Endothelial cell (in vitro differentiated cells): ENCODE measurements at regions not wholly inside any gene's neighbourhood (a gene's known extent, or its start where the extent isn't known, plus 50 kb on each side); places are given as distances from the start of the nearest gene placed in this dataset.
"Not testable (repeated sequence)": the region's sequence is repeated elsewhere in the genome, so short reads cannot be mapped to it uniquely, and the experiment has no call there.

Experiments used
- DNase-seq: peaks from one replicate; pipeline ENCODE4 v3.0.0; 2021; ENCODE audit warnings: low spot score
- H3K27ac Mint-ChIP-seq: one replicate; pipeline ENCODE4 v1.8.0; 2021; ENCODE audit warnings: mixed read lengths, inconsistent platforms; ENCODE audit not compliant: unreplicated experiment
- H3K27me3 Mint-ChIP-seq: one replicate; pipeline ENCODE4 v1.8.0; 2021; ENCODE audit warnings: mild to moderate bottlenecking, moderate library complexity, mixed read lengths, inconsistent platforms; ENCODE audit not compliant: unreplicated experiment
- H3K36me3 Mint-ChIP-seq: one replicate; pipeline ENCODE4 v1.8.0; 2021; ENCODE audit warnings: mild to moderate bottlenecking, low read depth, mixed read lengths, inconsistent platforms; ENCODE audit not compliant: unreplicated experiment
- H3K4me1 Mint-ChIP-seq: one replicate; pipeline ENCODE4 v1.8.0; 2021; ENCODE audit warnings: mild to moderate bottlenecking, mixed read lengths, inconsistent platforms; ENCODE audit not compliant: unreplicated experiment
- H3K4me3 Mint-ChIP-seq: one replicate; pipeline ENCODE4 v1.8.0; 2021; ENCODE audit warnings: mild to moderate bottlenecking, mixed read lengths, inconsistent platforms; ENCODE audit not compliant: unreplicated experiment
- H3K9me3 Mint-ChIP-seq: one replicate; pipeline ENCODE4 v1.8.0; 2021; ENCODE audit warnings: mixed read lengths, inconsistent platforms; ENCODE audit not compliant: unreplicated experiment
- TF ChIP-seq, protein P1 (sequence below): fragments of 200-600 bp; sonication (generic); IDR thresholded peaks from one replicate; pipeline ENCODE4 v1.5.0; 2021; ENCODE audit warnings: antibody characterized with exemption; ENCODE audit not compliant: unreplicated experiment

DNA sequence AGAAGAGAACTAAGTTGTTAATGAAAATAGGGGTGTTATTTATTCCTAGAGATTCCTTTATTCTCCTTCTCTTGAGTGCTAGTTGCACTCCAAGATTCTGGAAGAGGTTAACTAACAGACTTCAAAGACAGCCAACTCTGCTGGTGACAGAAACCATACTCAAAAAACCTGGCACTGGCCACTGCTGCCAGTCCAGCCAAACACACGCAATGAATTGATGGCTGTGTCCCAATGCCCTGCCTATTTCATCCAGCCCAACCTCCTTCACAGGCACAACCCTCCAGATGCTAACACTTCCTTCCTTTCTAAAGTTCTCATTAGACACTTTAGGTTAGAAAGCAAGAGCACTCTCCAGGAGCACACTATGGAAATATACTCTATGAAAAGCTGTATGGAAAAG is 150.8 kb upstream of the C11orf58 start:
- TF ChIP-seq, protein P1, sequence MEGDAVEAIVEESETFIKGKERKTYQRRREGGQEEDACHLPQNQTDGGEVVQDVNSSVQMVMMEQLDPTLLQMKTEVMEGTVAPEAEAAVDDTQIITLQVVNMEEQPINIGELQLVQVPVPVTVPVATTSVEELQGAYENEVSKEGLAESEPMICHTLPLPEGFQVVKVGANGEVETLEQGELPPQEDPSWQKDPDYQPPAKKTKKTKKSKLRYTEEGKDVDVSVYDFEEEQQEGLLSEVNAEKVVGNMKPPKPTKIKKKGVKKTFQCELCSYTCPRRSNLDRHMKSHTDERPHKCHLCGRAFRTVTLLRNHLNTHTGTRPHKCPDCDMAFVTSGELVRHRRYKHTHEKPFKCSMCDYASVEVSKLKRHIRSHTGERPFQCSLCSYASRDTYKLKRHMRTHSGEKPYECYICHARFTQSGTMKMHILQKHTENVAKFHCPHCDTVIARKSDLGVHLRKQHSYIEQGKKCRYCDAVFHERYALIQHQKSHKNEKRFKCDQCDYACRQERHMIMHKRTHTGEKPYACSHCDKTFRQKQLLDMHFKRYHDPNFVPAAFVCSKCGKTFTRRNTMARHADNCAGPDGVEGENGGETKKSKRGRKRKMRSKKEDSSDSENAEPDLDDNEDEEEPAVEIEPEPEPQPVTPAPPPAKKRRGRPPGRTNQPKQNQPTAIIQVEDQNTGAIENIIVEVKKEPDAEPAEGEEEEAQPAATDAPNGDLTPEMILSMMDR, result no peak
- H3K9me3 Mint-ChIP-seq, result no peaks in the 10 kb centered on the region
- H3K36me3 Mint-ChIP-seq, result no peaks in the 10 kb centered on the region
- no peaks in the 10 kb centered on the region for H3K27me3 Mint-ChIP-seq
- no peaks in the 10 kb centered on the region for H3K4me1 Mint-ChIP-seq
- H3K27ac Mint-ChIP-seq, result no peak overlapping the region
- DNase-seq, result no peak
- no peak overlapping the region for H3K4me3 Mint-ChIP-seq

DNA sequence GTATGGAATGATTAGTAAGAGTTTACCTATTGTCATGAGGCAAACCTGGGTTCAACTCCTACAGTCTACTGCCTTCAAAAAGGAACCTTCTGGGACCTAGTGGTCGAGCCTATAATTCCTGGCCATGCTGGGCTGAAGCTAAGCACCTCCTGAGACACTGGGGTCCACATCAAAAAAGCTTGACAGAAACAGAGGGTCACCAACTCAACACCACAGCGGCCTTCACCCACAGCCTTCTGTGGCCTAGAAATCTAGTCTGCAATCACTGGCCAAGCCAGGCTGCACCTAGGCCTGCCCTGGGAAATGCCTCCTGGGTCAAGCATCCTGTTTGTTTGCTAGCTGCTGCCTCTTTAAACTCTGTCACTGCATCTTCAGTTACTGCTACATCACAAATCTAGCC is 153.9 kb upstream of the C11orf58 start:
- Mint-ChIP-seq H3K36me3 (no peaks in the 10 kb centered on the region), H3K9me3 (no peaks in the 10 kb centered on the region), H3K27me3 (no peaks in the 10 kb centered on the region), H3K4me3 (no peak overlapping the region), H3K27ac (no peak overlapping the region), H3K4me1 (no peaks in the 10 kb centered on the region)
- TF ChIP-seq, protein P1, result no peak
- no peak for DNase-seq

DNA sequence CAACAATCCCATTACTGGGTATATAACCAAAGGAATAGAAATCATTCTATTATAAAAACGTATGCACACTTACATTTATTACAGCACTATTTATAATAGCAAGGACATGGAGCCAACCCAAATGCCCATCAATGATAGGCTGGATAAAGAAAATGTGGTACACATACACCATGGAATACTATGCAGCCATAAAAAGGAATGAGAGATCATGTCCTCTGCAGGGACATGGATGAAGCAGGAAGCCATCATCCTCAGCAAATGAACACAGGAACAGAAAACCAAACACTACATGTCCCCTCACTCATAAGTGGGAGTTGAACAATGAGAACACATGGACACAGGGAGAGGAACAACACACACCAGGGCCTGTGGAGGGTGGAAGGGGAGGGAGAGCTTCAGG is 157.4 kb upstream of the C11orf58 start:
- not testable (repeated sequence) for H3K27me3 Mint-ChIP-seq, H3K27ac Mint-ChIP-seq, DNase-seq, H3K9me3 Mint-ChIP-seq, H3K4me3 Mint-ChIP-seq, H3K36me3 Mint-ChIP-seq, H3K4me1 Mint-ChIP-seq

DNA sequence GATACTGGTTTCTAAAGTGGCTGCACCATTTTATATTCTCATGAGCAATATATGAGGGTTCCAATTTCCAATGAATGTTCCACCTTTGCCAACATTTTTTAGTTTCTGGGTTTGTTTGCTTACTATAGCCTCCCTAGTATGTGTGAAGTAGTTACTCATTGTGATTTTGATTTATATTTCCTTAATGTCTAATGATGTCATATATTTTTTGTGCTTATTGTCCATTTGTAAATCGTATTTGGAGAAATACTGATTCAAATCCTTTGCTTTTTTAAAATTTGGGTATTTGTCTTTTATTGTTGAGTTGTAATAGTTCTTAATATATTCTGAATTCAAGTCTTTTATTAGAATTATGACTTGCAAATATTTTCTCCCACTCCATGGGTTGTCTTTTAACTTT is 161.0 kb upstream of the C11orf58 start:
- H3K4me3 Mint-ChIP-seq, result no peak overlapping the region
- H3K36me3 Mint-ChIP-seq, result no peaks in the 10 kb centered on the region
- H3K27me3 Mint-ChIP-seq, result no peaks in the 10 kb centered on the region
- no peak overlapping the region for H3K27ac Mint-ChIP-seq
- H3K4me1 Mint-ChIP-seq, result peaks cover 5% of the 10 kb centered on the region
- no peak for DNase-seq
- TF ChIP-seq, protein P1, result no peak
- no peaks in the 10 kb centered on the region for H3K9me3 Mint-ChIP-seq

DNA sequence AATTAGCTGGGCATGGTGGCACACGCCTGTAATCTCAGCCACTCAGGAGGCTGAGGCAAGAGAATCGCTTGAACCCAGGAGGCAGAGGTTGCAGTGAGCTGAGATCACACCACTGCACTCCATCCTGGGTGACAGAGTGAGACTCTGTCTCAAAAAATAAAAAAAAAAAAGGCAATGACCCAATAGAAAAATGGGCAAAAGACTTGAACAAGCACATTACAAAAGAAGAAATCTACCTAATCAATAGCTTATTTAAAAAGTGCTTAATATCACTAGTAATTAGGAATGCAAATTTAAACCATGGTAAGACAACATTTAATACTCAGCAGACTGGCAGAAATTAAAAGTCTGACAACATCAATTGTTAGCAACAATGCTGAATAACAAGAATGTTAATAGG is 163.6 kb upstream of the C11orf58 start:
- H3K4me1 Mint-ChIP-seq, H3K27ac Mint-ChIP-seq, H3K4me3 Mint-ChIP-seq, H3K36me3 Mint-ChIP-seq, H3K9me3 Mint-ChIP-seq, DNase-seq, H3K27me3 Mint-ChIP-seq: not testable (repeated sequence)

DNA sequence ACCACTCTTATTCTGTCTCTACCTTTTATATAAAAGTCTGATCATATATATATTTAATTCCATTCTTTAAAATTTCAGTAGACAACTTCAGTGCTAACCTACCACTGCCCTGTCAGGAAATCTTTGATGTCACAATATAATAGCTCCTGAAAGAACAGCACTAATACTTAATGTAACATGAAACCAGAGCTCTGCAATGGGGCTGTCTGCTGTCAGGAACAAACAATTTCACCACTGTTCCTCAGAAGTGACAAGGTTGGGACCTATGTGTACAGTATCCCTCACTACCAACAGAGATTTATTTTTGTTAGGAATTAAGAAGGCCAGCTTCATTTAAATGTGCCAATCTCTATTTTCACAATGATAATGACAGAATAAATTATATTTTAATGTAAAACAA is 165.5 kb upstream of the C11orf58 start:
- no peak for DNase-seq
- no peaks in the 10 kb centered on the region for H3K9me3 Mint-ChIP-seq
- H3K36me3 Mint-ChIP-seq, result no peaks in the 10 kb centered on the region
- no peak overlapping the region for H3K4me3 Mint-ChIP-seq
- no peaks in the 10 kb centered on the region for H3K27me3 Mint-ChIP-seq
- TF ChIP-seq, protein P1, result no peak
- no peaks in the 10 kb centered on the region for H3K4me1 Mint-ChIP-seq
- no peak overlapping the region for H3K27ac Mint-ChIP-seq
